ENCODE measurements at regions not wholly inside any gene's neighbourhood (a gene's known extent, or its start where the extent isn't known, plus 50 kb on each side); places are given as distances from the start of the nearest gene placed in this dataset.

DNA sequence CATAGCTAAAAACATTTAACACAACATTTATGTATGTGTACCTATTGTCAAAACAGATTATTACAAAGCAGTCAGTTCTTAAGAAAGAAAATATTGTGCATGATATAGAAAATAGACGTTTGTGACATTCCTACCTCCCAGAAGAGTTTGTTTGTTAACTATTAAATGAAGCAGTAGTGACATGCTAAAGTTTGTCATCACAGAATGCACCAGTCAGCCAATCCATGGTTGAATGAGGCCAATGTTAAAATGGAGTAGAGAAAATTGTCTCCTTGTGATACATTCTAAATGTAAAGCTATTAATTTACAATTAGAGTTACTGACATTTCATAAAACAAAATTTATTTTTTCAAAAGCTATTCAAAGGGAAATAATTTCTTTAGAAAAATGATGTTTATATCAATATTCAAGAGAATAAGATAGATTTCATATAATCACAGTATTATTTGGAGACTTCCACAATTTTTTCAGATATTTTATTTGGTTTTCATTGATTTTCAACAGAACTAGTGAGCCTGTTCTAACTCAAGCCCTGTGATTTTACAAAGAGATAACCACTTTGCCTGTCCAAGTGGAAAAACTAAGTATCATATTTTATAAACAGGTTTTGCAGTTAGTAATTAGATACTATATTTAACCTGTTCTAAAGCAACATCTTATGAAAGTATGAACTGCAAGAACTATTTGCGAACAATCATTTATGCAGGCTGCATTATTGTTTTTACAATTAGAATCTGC, 176.8 kb downstream of the ISL1 start:
- 93% methylated on average over 2 of the region's 2 CpGs for WGBS
- no peak overlapping the region for H2BK12ac ChIP-seq (ENCODE audit: low read length in 2 of 2)
- no peak overlapping the region for H2BK15ac ChIP-seq (ENCODE audit: low read depth, poor library complexity, severe bottlenecking)

DNA sequence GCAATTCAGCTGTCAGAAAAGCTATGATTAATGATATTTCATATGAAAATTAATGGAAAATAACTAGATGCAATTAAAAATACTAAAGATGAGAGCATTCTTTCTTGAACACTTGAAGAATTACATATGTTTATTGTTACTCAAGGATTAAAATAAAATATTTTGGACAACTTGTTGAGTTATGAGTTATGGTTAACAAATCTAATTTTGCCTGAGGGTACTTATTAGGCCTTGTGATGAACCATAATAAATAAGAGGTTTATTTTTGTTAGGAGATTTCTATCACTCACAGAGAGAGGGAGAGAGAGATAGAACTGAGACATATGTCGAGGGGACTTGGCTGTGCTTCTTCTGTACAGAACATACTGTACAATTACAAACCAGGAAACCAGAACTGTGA, 183.7 kb downstream of the ISL1 start:
- no peak overlapping the region for H4K8ac ChIP-seq (ENCODE audit: low read length)
- no CpG with 5 or more reads among the region's 1 CpG for WGBS
- H4K91ac ChIP-seq (ENCODE audit: low read length) = no peak overlapping the region

More for the DNA sequence above, 176.8 kb downstream of the ISL1 start:
- Histone ChIP-seq H3K27ac (ENCODE audit: low read length, poor library complexity, severe bottlenecking) (no peak overlapping the region), H3K36me3 (ENCODE audit: control insufficient read depth in 1 of 2, insufficient read depth in 2 of 2, low read depth in 1 of 2, low read length in 2 of 2) (no peaks in the 10 kb centered on the region), H2AFZ (ENCODE audit: low read depth, low read length) (no peak overlapping the region), H2BK5ac (ENCODE audit: low read depth, low read length, poor library complexity, severe bottlenecking) (no peak overlapping the region), H3K4me1 (ENCODE audit: control insufficient read depth, insufficient read depth, low read depth, low read length) (no peaks in the 10 kb centered on the region), H3K14ac (ENCODE audit: low read length in 2 of 2) (no peak overlapping the region), H3K9me3 (ENCODE audit: control insufficient read depth, low read length) (no peaks in the 10 kb centered on the region), H3K4me3 (ENCODE audit: insufficient read depth in 1 of 2, low read depth in 1 of 2, low read length in 2 of 2) (no peak overlapping the region), H3K9ac (ENCODE audit: low read length) (no peak overlapping the region), H3K23ac (ENCODE audit: low read length in 2 of 2) (no peak overlapping the region), H2AK5ac (ENCODE audit: low read length, severe bottlenecking) (no peak overlapping the region), H2BK120ac (ENCODE audit: low read depth, low read length) (no peak overlapping the region), H4K91ac (ENCODE audit: low read length) (no peak overlapping the region), H3K4me2 (ENCODE audit: low read length, poor library complexity, severe bottlenecking) (no peak overlapping the region), H3K27me3 (ENCODE audit: control insufficient read depth in 1 of 2, insufficient read depth in 1 of 2, low read length in 2 of 2) (no peaks in the 10 kb centered on the region), H3K18ac (ENCODE audit: low read depth in 1 of 2, low read length in 2 of 2) (no peak overlapping the region), H4K8ac (ENCODE audit: low read length) (no peak overlapping the region), H3K79me1 (replicated peaks; ENCODE audit: low read length, poor library complexity, severe bottlenecking) (no peaks in the 10 kb centered on the region), H3K4ac (ENCODE audit: low read depth in 1 of 2, low read length in 2 of 2) (no peak overlapping the region)
- no peak for DNase-seq

DNA sequence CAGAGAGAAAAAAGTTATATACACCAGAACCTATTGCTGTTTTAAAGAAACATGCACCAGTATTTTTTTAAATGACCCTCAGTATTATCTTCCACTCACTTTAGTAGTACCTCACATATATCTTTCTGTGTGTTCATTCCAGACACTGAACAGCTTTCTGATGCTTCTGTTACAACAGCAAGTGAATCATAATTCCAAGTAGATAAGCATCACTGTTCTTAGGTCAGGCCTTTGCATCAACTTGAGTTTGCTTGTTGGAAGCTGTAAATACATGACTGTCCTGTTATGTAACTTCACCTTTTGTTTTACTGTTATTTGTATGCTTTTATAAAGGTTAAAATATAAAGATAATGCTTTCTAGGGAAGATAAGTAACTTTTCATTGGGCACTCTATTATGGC, 184.4 kb downstream of the ISL1 start:
- Histone ChIP-seq H2BK5ac (ENCODE audit: low read depth, low read length, poor library complexity, severe bottlenecking) (no peak overlapping the region), H3K23ac (ENCODE audit: low read length in 2 of 2) (no peak overlapping the region), H3K27me3 (ENCODE audit: control insufficient read depth in 1 of 2, insufficient read depth in 1 of 2, low read length in 2 of 2) (no peaks in the 10 kb centered on the region), H3K4me1 (ENCODE audit: control insufficient read depth, insufficient read depth, low read depth, low read length) (no peaks in the 10 kb centered on the region), H4K8ac (ENCODE audit: low read length) (no peak overlapping the region), H3K27ac (ENCODE audit: low read length, poor library complexity, severe bottlenecking) (no peak overlapping the region), H3K79me1 (replicated peaks; ENCODE audit: low read length, poor library complexity, severe bottlenecking) (no peaks in the 10 kb centered on the region), H3K9ac (ENCODE audit: low read length) (no peak overlapping the region), H3K9me3 (ENCODE audit: control insufficient read depth, low read length) (no peaks in the 10 kb centered on the region), H2AK5ac (ENCODE audit: low read length, severe bottlenecking) (no peak overlapping the region), H3K4ac (ENCODE audit: low read depth in 1 of 2, low read length in 2 of 2) (no peak overlapping the region), H3K4me2 (ENCODE audit: low read length, poor library complexity, severe bottlenecking) (no peak overlapping the region), H3K4me3 (ENCODE audit: insufficient read depth in 1 of 2, low read depth in 1 of 2, low read length in 2 of 2) (no peak overlapping the region), H3K14ac (ENCODE audit: low read length in 2 of 2) (no peak overlapping the region), H2BK120ac (ENCODE audit: low read depth, low read length) (no peak overlapping the region), H3K18ac (ENCODE audit: low read depth in 1 of 2, low read length in 2 of 2) (no peak overlapping the region), H2BK12ac (ENCODE audit: low read length in 2 of 2) (no peak overlapping the region), H2BK15ac (ENCODE audit: low read depth, poor library complexity, severe bottlenecking) (no peak overlapping the region), H2AFZ (ENCODE audit: low read depth, low read length) (no peak overlapping the region), H3K36me3 (ENCODE audit: control insufficient read depth in 1 of 2, insufficient read depth in 2 of 2, low read depth in 1 of 2, low read length in 2 of 2) (no peaks in the 10 kb centered on the region), H4K91ac (ENCODE audit: low read length) (no peak overlapping the region)
- peak; percentile 58 for DNase-seq

More for the DNA sequence above, 183.7 kb downstream of the ISL1 start:
- H3K4me2 ChIP-seq (ENCODE audit: low read length, poor library complexity, severe bottlenecking) = no peak overlapping the region
- H3K9me3 ChIP-seq (ENCODE audit: control insufficient read depth, low read length) = no peaks in the 10 kb centered on the region
- no peak overlapping the region for H3K9ac ChIP-seq (ENCODE audit: low read length)
- no peaks in the 10 kb centered on the region for H3K79me1 ChIP-seq (replicated peaks; ENCODE audit: low read length, poor library complexity, severe bottlenecking)
- no peak overlapping the region for H2BK5ac ChIP-seq (ENCODE audit: low read depth, low read length, poor library complexity, severe bottlenecking)
- peak; percentile 3 for DNase-seq
- no peak overlapping the region for H2BK15ac ChIP-seq (ENCODE audit: low read depth, poor library complexity, severe bottlenecking)
- no peak overlapping the region for H2AFZ ChIP-seq (ENCODE audit: low read depth, low read length)
- H3K36me3 ChIP-seq (ENCODE audit: control insufficient read depth in 1 of 2, insufficient read depth in 2 of 2, low read depth in 1 of 2, low read length in 2 of 2) = no peaks in the 10 kb centered on the region
- H3K18ac ChIP-seq (ENCODE audit: low read depth in 1 of 2, low read length in 2 of 2) = no peak overlapping the region
- H3K4me3 ChIP-seq (ENCODE audit: insufficient read depth in 1 of 2, low read depth in 1 of 2, low read length in 2 of 2) = no peak overlapping the region
- H3K27me3 ChIP-seq (ENCODE audit: control insufficient read depth in 1 of 2, insufficient read depth in 1 of 2, low read length in 2 of 2) = no peaks in the 10 kb centered on the region
- no peaks in the 10 kb centered on the region for H3K4me1 ChIP-seq (ENCODE audit: control insufficient read depth, insufficient read depth, low read depth, low read length)
- H3K4ac ChIP-seq (ENCODE audit: low read depth in 1 of 2, low read length in 2 of 2) = no peak overlapping the region
- no peak overlapping the region for H2AK5ac ChIP-seq (ENCODE audit: low read length, severe bottlenecking)
- H2BK120ac ChIP-seq (ENCODE audit: low read depth, low read length) = no peak overlapping the region
- H3K27ac ChIP-seq (ENCODE audit: low read length, poor library complexity, severe bottlenecking) = no peak overlapping the region
- no peak overlapping the region for H3K23ac ChIP-seq (ENCODE audit: low read length in 2 of 2)
- H3K14ac ChIP-seq (ENCODE audit: low read length in 2 of 2) = no peak overlapping the region
- H2BK12ac ChIP-seq (ENCODE audit: low read length in 2 of 2) = no peak overlapping the region

DNA sequence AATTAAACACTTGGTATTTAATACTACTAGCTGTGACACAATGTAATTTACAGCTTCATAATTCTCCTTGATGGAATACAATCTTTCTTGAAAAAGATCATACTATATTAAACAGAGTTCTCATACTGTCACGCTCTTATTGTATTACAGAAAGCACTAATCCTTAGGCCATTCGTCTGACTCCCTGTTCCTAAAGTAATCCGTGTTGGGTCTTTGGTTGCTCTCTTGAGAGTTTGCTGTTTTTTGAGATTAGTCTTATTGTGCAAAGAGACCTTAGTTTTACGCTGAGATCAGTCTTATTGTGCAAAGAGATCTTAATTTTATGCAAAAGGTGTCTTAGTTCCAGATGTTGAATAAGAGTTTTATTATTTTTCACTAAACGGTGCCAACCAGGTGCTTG, 190.6 kb downstream of the ISL1 start:
- no peak overlapping the region for H3K4me2 ChIP-seq (ENCODE audit: low read length, poor library complexity, severe bottlenecking)
- H3K27me3 ChIP-seq (ENCODE audit: control insufficient read depth in 1 of 2, insufficient read depth in 1 of 2, low read length in 2 of 2) = no peaks in the 10 kb centered on the region
- no peak overlapping the region for H2AFZ ChIP-seq (ENCODE audit: low read depth, low read length)
- no peaks in the 10 kb centered on the region for H3K79me1 ChIP-seq (replicated peaks; ENCODE audit: low read length, poor library complexity, severe bottlenecking)
- H3K4me3 ChIP-seq (ENCODE audit: insufficient read depth in 1 of 2, low read depth in 1 of 2, low read length in 2 of 2) = no peak overlapping the region
- DNase-seq = no peak
- H3K4me1 ChIP-seq (ENCODE audit: control insufficient read depth, insufficient read depth, low read depth, low read length) = no peaks in the 10 kb centered on the region
- no peak overlapping the region for H3K23ac ChIP-seq (ENCODE audit: low read length in 2 of 2)
- no peak overlapping the region for H3K18ac ChIP-seq (ENCODE audit: low read depth in 1 of 2, low read length in 2 of 2)
- H2AK5ac ChIP-seq (ENCODE audit: low read length, severe bottlenecking) = no peak overlapping the region
- H3K9ac ChIP-seq (ENCODE audit: low read length) = no peak overlapping the region
- H2BK12ac ChIP-seq (ENCODE audit: low read length in 2 of 2) = no peak overlapping the region
- no peak overlapping the region for H3K14ac ChIP-seq (ENCODE audit: low read length in 2 of 2)
- H3K4ac ChIP-seq (ENCODE audit: low read depth in 1 of 2, low read length in 2 of 2) = no peak overlapping the region
- peaks cover 3% of the 10 kb centered on the region for H3K9me3 ChIP-seq (ENCODE audit: control insufficient read depth, low read length)
- H2BK120ac ChIP-seq (ENCODE audit: low read depth, low read length) = no peak overlapping the region
- no peak overlapping the region for H2BK15ac ChIP-seq (ENCODE audit: low read depth, poor library complexity, severe bottlenecking)
- H4K91ac ChIP-seq (ENCODE audit: low read length) = no peak overlapping the region
- no peak overlapping the region for H2BK5ac ChIP-seq (ENCODE audit: low read depth, low read length, poor library complexity, severe bottlenecking)
- H3K36me3 ChIP-seq (ENCODE audit: control insufficient read depth in 1 of 2, insufficient read depth in 2 of 2, low read depth in 1 of 2, low read length in 2 of 2) = no peaks in the 10 kb centered on the region
- no peak overlapping the region for H4K8ac ChIP-seq (ENCODE audit: low read length)
- H3K27ac ChIP-seq (ENCODE audit: low read length, poor library complexity, severe bottlenecking) = no peak overlapping the region
- 47% methylated on average over 3 of the region's 5 CpGs for WGBS

Measured in mesenchymal stem cell (in vitro differentiated cells and primary cell).